Body of pancreas (tissue), 4 donors: ENCODE measurements at regions not wholly inside any gene's neighbourhood (a gene's known extent, or its start where the extent isn't known, plus 50 kb on each side); places are given as distances from the start of the nearest gene placed in this dataset.

Experiments
- ATAC-seq: fragments of 150-250 bp; one replicate; pipeline ENCODE4 v1.9.1; 2016
- DNase-seq, 4 donors: peaks; one replicate each; pipeline ENCODE4 v3.0.0-alpha.2; 2019
- H3K27ac ChIP-seq, 4 donors: fragments of 200-600 bp; sonication (generic); 1 replicate in 3 of 4; 2 replicates in 1 of 4; pipeline versions ENCODE4 v1.5.1 to v1.6.1; 2016 to 2019; ENCODE audit warnings: mild to moderate bottlenecking in 1 of 4, mixed read lengths in 1 of 4, moderate library complexity in 1 of 4
- H3K27me3 ChIP-seq, 2 donors: fragments of 200-600 bp; sonication (generic); one replicate each; pipeline ENCODE4 v1.6.0; 2016; ENCODE audit warnings: mild to moderate bottlenecking in 1 of 2
- H3K36me3 ChIP-seq, 2 donors: fragments of 200-600 bp; sonication (generic); replicated peaks in 1 of 2; 2 replicates each; pipeline ENCODE4 v1.5.1; 2016; ENCODE audit warnings: low read depth in 2 of 2; ENCODE audit not compliant: insufficient read depth in 1 of 2
- H3K4me1 ChIP-seq: fragments of 200-600 bp; sonication (generic); one replicate; pipeline ENCODE4 v1.6.0; 2016
- H3K4me3 ChIP-seq, 2 donors: fragments of 200-600 bp; sonication (generic); 1 replicate in 1 of 2; 2 replicates in 1 of 2; pipeline ENCODE4 v1.5.1; 2016 to 2019
- H3K9me3 ChIP-seq, 3 donors: fragments of 200-600 bp; sonication (generic); 1 replicate in 2 of 3; 2 replicates in 1 of 3; pipeline ENCODE4 v1.5.1; 2016
- CTCF ChIP-seq, 7 experiments: fragments of 450-650 bp in 4 of 7; fragments of 200-600 bp in 3 of 7; sonication (generic) in 3 of 7; IDR thresholded peaks; one replicate each; pipeline ENCODE4 v1.5.1; 2016 to 2019; ENCODE audit warnings: antibody characterized with exemption in 7 of 7
- POLR2A ChIP-seq, 3 donors: fragments of 450-650 bp; IDR thresholded peaks; one replicate each; pipeline ENCODE4 v1.6.1; 2016; ENCODE audit warnings: antibody characterized with exemption in 3 of 3, mild to moderate bottlenecking in 2 of 3
- WGBS, 2 donors: methylation state at CpG; one replicate each; pipeline ENCODE4 v1.1.5; 2017; 5-methylcytosine and 5-hydroxymethylcytosine counted together
- intact Hi-C: fragments of 100-400 bp; cut with DNase I; formaldehyde crosslinking; loops from one replicate; pipeline ENCODE4 v1.15.1; 2023

DNA sequence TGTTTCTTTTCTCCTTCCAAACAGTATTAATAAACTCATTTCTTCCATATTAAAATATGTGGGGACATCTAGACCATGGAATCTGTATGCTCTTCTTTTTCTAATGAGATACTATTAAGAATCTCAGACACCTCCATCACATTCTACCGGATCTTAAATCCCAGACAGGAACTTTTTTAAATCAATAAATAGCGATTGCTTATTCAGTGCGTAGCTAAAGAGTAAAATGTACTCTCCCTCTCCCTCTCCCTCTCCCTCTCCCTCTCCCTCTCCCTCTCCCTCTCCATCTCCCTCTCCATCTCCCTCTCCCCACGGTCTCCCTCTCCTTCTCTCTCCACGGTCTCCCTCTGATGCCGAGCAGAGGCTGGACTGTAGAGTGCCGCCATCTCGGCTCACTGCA lies 297.0 kb downstream of the HNRNPD start:
- Histone ChIP-seq H3K27ac (no peak overlapping the region), H3K9me3 (no peaks in the 10 kb centered on the region), H3K27me3 (no peaks in the 10 kb centered on the region), H3K36me3 (no peaks in the 10 kb centered on the region), H3K4me3 (no peak overlapping the region), H3K4me1 (no peaks in the 10 kb centered on the region)
- intact Hi-C loops = no loop called here
- no peak for DNase-seq
- TF ChIP-seq POLR2A (IDR thresholded peaks at IDR 0.05) = no peak
- no peak for TF ChIP-seq CTCF (IDR thresholded peaks at IDR 0.05)
- 82% methylated on average over 8 of the region's 8 CpGs for WGBS, 2 donors
- no peak for ATAC-seq

DNA sequence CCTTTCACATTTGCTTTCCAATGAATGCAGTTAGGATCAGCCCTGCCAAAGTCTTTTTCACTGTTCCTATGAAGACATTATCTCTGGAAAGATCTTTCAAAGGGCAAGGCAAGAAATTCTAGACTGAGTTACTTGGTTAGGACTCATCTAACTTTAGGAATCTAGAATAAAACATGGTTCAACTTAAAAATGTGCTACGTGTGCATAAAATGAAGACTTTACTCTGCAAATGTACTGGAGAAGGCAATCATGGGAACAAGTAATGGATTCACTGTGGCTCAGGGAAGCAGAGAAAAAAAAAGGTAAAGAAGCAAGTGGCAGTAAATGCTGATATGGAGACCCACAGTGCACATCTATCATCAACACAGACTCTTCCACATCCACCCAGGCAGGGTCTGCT lies 297.4 kb downstream of the HNRNPD start:
- ATAC-seq = no peak
- no peaks in the 10 kb centered on the region for H3K36me3 ChIP-seq
- TF ChIP-seq POLR2A (IDR thresholded peaks at IDR 0.05) (no peak), CTCF (IDR thresholded peaks at IDR 0.05) (no peak)
- intact Hi-C loops = no loop called here
- no peak for DNase-seq
- no peaks in the 10 kb centered on the region for H3K9me3 ChIP-seq
- H3K4me1 ChIP-seq = no peaks in the 10 kb centered on the region
- no peak overlapping the region for H3K4me3 ChIP-seq
- H3K27me3 ChIP-seq = no peaks in the 10 kb centered on the region
- 68 to 69% methylated on average over 1 of the region's 1 CpG for WGBS, 2 donors
- no peak overlapping the region for H3K27ac ChIP-seq

DNA sequence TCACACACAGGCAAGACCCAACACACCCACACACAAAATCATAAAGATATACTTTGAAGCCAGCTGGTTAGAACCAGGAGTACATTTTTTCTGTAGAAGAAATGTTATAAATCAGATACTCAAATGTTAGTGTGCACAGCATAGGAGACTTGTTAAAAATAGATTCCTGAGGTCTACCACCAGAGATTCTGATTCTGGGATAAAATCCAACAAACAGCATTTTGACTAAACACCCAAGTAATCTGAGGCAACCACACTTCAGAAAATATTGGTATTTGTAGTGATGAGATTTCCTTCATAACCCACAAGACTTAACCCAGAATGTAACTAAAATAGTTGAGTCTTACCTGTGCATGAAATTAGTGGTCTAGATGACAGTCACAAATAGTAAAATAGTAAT lies 301.8 kb downstream of the HNRNPD start:
- no peaks in the 10 kb centered on the region for H3K4me1 ChIP-seq
- no peak for ATAC-seq

DNA sequence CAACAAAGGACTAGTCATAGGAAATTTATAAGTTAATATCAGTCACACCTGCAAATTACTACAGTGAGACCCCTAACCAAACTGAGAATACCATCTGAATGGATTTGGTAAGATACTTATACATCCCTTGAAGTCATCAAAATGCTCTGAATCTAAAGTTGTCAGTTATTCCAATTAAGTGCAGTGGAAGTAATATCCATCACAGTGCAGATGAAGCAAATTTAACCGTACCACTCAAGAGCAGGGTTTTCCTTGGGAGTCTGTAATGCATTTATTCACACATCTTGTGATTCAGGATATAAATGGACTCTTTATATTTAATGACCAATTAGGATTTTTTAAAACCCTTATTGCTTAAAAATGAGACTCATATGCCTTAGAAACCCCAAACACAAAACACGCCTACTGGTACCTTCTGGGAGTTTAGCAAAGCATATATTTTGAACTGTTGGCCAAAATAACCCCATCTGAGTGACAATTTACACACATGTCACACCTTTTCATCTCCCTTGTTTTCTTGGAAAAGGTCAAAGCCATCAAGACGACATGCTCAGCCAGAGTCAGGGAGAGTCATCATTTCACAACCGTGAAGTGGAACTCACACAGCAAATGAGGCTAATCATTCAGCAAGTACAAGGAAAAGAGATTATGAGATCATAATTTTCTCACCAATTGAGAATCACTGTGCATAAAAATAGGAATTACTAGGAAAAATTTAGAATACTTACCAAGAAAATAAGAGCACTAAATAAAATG lies 303.7 kb downstream of the HNRNPD start:
- Histone ChIP-seq H3K27me3 (no peaks in the 10 kb centered on the region), H3K4me1 (no peaks in the 10 kb centered on the region), H3K9me3 (no peaks in the 10 kb centered on the region), H3K4me3 (no peak overlapping the region), H3K27ac (no peak overlapping the region), H3K36me3 (no peaks in the 10 kb centered on the region)
- no peak for DNase-seq
- WGBS, 2 donors = 53 to 55% methylated on average over 4 of the region's 4 CpGs
- no peak for ATAC-seq
- no peak for TF ChIP-seq CTCF (IDR thresholded peaks at IDR 0.05)
- no peak for TF ChIP-seq POLR2A (IDR thresholded peaks at IDR 0.05)
- intact Hi-C loops = no loop called here

More for the DNA sequence above, 301.8 kb downstream of the HNRNPD start:
- no peak for DNase-seq
- Histone ChIP-seq H3K27me3 (no peaks in the 10 kb centered on the region), H3K4me3 (no peak overlapping the region), H3K27ac (no peak overlapping the region), H3K9me3 (no peaks in the 10 kb centered on the region), H3K36me3 (no peaks in the 10 kb centered on the region)
- no peak for TF ChIP-seq CTCF (IDR thresholded peaks at IDR 0.05)
- intact Hi-C loops = no loop called here

- Histone ChIP-seq H3K27me3 (no peaks in the 10 kb centered on the region), H3K27ac (no peak overlapping the region), H3K9me3 (no peaks in the 10 kb centered on the region), H3K4me1 (no peaks in the 10 kb centered on the region), H3K36me3 (no peaks in the 10 kb centered on the region), H3K4me3 (no peak overlapping the region)
- DNase-seq (no peak), ATAC-seq (no peak)
- WGBS, 2 donors = 26 to 43% methylated on average over 1 of the region's 1 CpG
- intact Hi-C loops = no loop called here
- TF ChIP-seq CTCF (IDR thresholded peaks at IDR 0.05) = no peak
- no peak for TF ChIP-seq POLR2A (IDR thresholded peaks at IDR 0.05)
Observed at GRCh38 chr4:82063017-82063416, 310.8 kb downstream of the HNRNPD start.
